HUES48 (cell line): ENCODE measurements at regions not wholly inside any gene's neighbourhood (a gene's known extent, or its start where the extent isn't known, plus 50 kb on each side); places are given as distances from the start of the nearest gene placed in this dataset.

Source experiments
- H3K27ac ChIP-seq: one replicate; pipeline ENCODE4 v1.7.0; 2013; ENCODE audit warnings: low read depth, low read length, inconsistent platforms
- H3K27me3 ChIP-seq: 2 replicates; pipeline ENCODE4 v1.6.1; 2013; ENCODE audit warnings: mild to moderate bottlenecking, low read length; ENCODE audit not compliant: control insufficient read depth, insufficient read depth
- H3K36me3 ChIP-seq: 2 replicates; pipeline ENCODE4 v1.6.1; 2013; ENCODE audit warnings: low read length; ENCODE audit not compliant: control insufficient read depth, insufficient read depth
- H3K4me1 ChIP-seq: 2 replicates; pipeline ENCODE4 v1.6.1; 2013; ENCODE audit warnings: mild to moderate bottlenecking, low read length; ENCODE audit not compliant: control insufficient read depth, insufficient read depth
- H3K4me3 ChIP-seq: 2 replicates; pipeline ENCODE4 v1.5.1; 2013; ENCODE audit warnings: mild to moderate bottlenecking, low read depth, low read length
- H3K9ac ChIP-seq: 2 replicates; pipeline ENCODE4 v1.6.1; 2013; ENCODE audit warnings: mild to moderate bottlenecking, low read depth, low read length, moderate library complexity
- H3K9me3 ChIP-seq: 2 replicates; pipeline ENCODE4 v1.6.1; 2013; ENCODE audit warnings: low read length; ENCODE audit not compliant: control insufficient read depth, insufficient read depth

DNA sequence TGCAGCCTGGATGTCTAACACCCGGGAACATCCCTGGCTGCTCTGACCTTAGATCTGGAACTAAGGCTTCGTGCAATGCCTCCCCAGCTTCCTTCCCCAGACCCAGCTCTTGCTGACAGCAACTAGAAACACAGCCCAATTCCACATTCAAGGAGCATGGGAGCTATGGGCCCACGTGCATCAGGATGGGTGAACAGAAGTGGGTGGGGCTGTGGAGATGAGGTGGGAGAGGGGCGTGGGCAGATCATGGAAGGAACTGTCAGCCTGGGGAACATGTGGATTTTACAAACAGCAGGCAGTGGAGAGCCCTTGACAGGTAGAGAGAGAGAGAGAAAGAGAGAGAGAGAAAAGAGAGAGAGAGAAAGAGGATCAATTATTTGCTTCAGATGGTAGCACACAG, 231.6 kb downstream of the MATN1 start:
- Histone ChIP-seq H3K9ac (no peak overlapping the region), H3K27ac (no peak overlapping the region), H3K4me3 (no peak overlapping the region), H3K36me3 (no peaks in the 10 kb centered on the region), H3K4me1 (no peaks in the 10 kb centered on the region), H3K27me3 (no peaks in the 10 kb centered on the region), H3K9me3 (peaks cover 29% of the 10 kb centered on the region)

- Histone ChIP-seq H3K4me3 (no peak overlapping the region), H3K36me3 (no peaks in the 10 kb centered on the region), H3K4me1 (no peaks in the 10 kb centered on the region), H3K9ac (no peak overlapping the region), H3K27ac (no peak overlapping the region), H3K9me3 (peaks cover 34% of the 10 kb centered on the region), H3K27me3 (no peaks in the 10 kb centered on the region)
Measured at GRCh38 chr1:30490554-30491053, 232.8 kb downstream of the MATN1 start.

- Histone ChIP-seq H3K9ac (no peak overlapping the region), H3K36me3 (no peaks in the 10 kb centered on the region), H3K27me3 (no peaks in the 10 kb centered on the region), H3K9me3 (peaks cover 39% of the 10 kb centered on the region), H3K4me3 (no peak overlapping the region), H3K4me1 (no peaks in the 10 kb centered on the region), H3K27ac (no peak overlapping the region)
Measured at GRCh38 chr1:30489737-30490389, 233.5 kb downstream of the MATN1 start.

DNA sequence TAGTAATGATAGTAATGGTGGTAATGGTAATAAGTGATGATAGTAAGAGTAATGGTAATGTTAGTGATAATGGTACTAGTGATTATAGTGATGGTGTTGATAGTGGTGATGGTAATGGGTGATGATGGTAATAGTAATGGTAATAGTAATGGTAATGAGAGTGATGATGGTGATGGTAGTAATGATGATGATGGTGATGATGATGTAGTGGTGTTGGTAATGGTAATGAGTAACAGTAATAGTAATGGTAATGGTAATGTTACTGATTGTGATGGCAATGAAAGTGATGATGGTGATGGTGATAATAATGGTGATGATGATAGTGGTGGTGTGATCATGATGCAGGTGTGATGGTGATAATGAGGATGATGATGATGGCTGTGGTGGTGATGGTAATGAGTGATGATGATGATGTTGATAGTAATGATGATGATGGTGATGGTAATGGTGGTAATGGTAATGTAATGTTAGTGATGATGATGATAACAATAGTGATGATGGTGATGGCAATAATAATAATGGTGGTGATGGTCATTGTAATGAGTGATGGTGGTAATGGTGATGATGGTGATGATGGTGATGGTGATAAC, 235.0 kb downstream of the MATN1 start:
- Histone ChIP-seq H3K9me3 (peaks cover 47% of the 10 kb centered on the region), H3K9ac (no peak overlapping the region)

DNA sequence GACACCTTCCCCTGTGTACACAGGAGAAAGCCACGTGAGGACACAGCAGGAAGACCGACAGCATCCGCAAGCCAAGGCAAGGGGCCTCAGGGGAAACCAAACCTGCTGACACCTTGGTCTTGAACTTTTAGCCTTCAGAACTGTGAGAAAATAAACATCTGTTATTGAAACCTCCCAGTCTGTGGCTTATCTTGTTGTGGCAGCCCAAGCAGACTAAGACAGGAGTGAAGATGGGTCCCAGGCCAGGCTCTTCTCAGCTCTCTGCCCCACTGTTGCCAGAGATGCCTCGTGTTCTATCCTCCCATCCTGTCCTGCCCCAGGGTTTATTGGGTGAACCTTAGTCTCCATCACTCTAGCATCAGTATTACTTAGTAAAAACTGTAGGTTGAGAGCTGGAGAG, 236.3 kb downstream of the MATN1 start:
- Histone ChIP-seq H3K9ac (no peak overlapping the region), H3K36me3 (no peaks in the 10 kb centered on the region), H3K9me3 (peaks cover 49% of the 10 kb centered on the region), H3K27me3 (no peaks in the 10 kb centered on the region), H3K4me1 (no peaks in the 10 kb centered on the region), H3K4me3 (no peak overlapping the region), H3K27ac (no peak overlapping the region)

More for the DNA sequence above, 235.0 kb downstream of the MATN1 start:
- Histone ChIP-seq H3K27ac (no peak overlapping the region), H3K4me1 (no peaks in the 10 kb centered on the region), H3K36me3 (no peaks in the 10 kb centered on the region), H3K27me3 (no peaks in the 10 kb centered on the region), H3K4me3 (no peak overlapping the region)

- H3K27ac ChIP-seq: no peak overlapping the region
- H3K9me3 ChIP-seq: peaks cover 53% of the 10 kb centered on the region
- H3K4me1 ChIP-seq: no peaks in the 10 kb centered on the region
- H3K27me3 ChIP-seq: no peaks in the 10 kb centered on the region
- no peaks in the 10 kb centered on the region for H3K36me3 ChIP-seq
- no peak overlapping the region for H3K9ac ChIP-seq
- H3K4me3 ChIP-seq: no peak overlapping the region
Measured at GRCh38 chr1:30485072-30485471, 238.3 kb downstream of the MATN1 start.

- Histone ChIP-seq H3K4me1 (no peaks in the 10 kb centered on the region), H3K9me3 (peaks cover 57% of the 10 kb centered on the region), H3K36me3 (no peaks in the 10 kb centered on the region)
Measured at GRCh38 chr1:30484668-30485067, 238.7 kb downstream of the MATN1 start.

GRCh38 chr1:30479575-30479974, 243.8 kb downstream of the MATN1 start:
- no peak overlapping the region for H3K27ac ChIP-seq
- H3K27me3 ChIP-seq: no peaks in the 10 kb centered on the region
- no peaks in the 10 kb centered on the region for H3K36me3 ChIP-seq
- no peak overlapping the region for H3K9ac ChIP-seq
- H3K4me3 ChIP-seq: no peak overlapping the region
- H3K4me1 ChIP-seq: no peaks in the 10 kb centered on the region
- peaks cover 44% of the 10 kb centered on the region for H3K9me3 ChIP-seq

More at GRCh38 chr1:30484668-30485067, 238.7 kb downstream of the MATN1 start:
- no peak overlapping the region for H3K9ac ChIP-seq
- H3K4me3 ChIP-seq: no peak overlapping the region
- no peak overlapping the region for H3K27ac ChIP-seq
- H3K27me3 ChIP-seq: no peaks in the 10 kb centered on the region

- no peaks in the 10 kb centered on the region for H3K27me3 ChIP-seq
- no peak overlapping the region for H3K4me3 ChIP-seq
- H3K9ac ChIP-seq: no peak overlapping the region
- H3K27ac ChIP-seq: no peak overlapping the region
- H3K36me3 ChIP-seq: no peaks in the 10 kb centered on the region
- no peaks in the 10 kb centered on the region for H3K4me1 ChIP-seq
- H3K9me3 ChIP-seq: peaks cover 42% of the 10 kb centered on the region
Measured at GRCh38 chr1:30478799-30479563, 244.4 kb downstream of the MATN1 start.

- Histone ChIP-seq H3K27me3 (no peaks in the 10 kb centered on the region), H3K4me1 (no peaks in the 10 kb centered on the region), H3K9ac (no peak overlapping the region), H3K36me3 (no peaks in the 10 kb centered on the region), H3K4me3 (no peak overlapping the region), H3K9me3 (peaks cover 36% of the 10 kb centered on the region), H3K27ac (no peak overlapping the region)
Measured at GRCh38 chr1:30478283-30478682, 245.1 kb downstream of the MATN1 start.

DNA sequence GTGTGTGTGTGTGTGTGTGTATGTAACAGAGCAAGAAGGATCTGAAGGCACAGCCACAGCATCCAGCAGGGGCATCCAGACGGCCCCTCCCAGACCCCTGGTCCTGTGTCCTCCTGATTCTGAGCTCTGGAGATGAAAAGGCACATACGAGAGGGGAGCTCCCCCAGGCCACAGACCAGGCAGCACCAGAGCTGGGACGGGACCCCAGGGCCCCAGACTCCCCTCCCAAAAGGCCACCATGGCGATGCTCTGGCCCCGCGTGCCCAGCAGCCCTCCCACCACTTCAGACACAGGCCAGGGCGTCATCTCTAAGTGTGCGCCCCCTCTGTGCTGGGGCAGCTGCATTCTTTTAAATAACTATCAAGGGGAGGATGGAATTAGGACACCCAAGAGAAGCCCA, 245.8 kb downstream of the MATN1 start:
- H3K9ac ChIP-seq: no peak overlapping the region
- no peaks in the 10 kb centered on the region for H3K36me3 ChIP-seq
- H3K27ac ChIP-seq: no peak overlapping the region
- H3K27me3 ChIP-seq: no peaks in the 10 kb centered on the region
- no peak overlapping the region for H3K4me3 ChIP-seq
- no peaks in the 10 kb centered on the region for H3K4me1 ChIP-seq
- peaks cover 29% of the 10 kb centered on the region for H3K9me3 ChIP-seq
